Heart left ventricle (tissue), 13 donors: ENCODE measurements at regions not wholly inside any gene's neighbourhood (a gene's known extent, or its start where the extent isn't known, plus 50 kb on each side); places are given as distances from the start of the nearest gene placed in this dataset.

Experiments used
- POLR2A ChIP-seq, 2 donors: fragments of 450-650 bp; IDR thresholded peaks; one replicate each; pipeline ENCODE4 v1.6.1; 2017; ENCODE audit warnings: antibody characterized with exemption in 2 of 2, mild to moderate bottlenecking in 2 of 2, moderate library complexity in 2 of 2
- TF ChIP-seq, protein P1 (sequence below), 12 donors: fragments of 200-600 bp; sonication (generic) in 4 of 12; IDR thresholded peaks; one replicate each; pipeline versions ENCODE4 v1.5.0 to v1.8.0; 2018 to 2022; ENCODE audit warnings: antibody characterized with exemption in 12 of 12, mild to moderate bottlenecking in 5 of 12
- donor health status: ischemic (EF 13 %, LVEDD 7.1; RV severe dilation, severe dysfunction).
- donor health status: DM: no; HTN: yes; CAD: no.
- donor health status: DM: no; HTN: no; CAD: no.
- donor health status: ischemic (EF 25% LVEDD 6.9; RV normal size, moderate dysfunction).
- donor health status: ischemic (EF 25% LVEDD 5.7; RV mildly dilated, moderate dysfunction).
- donor health status: ischemic (EF 35%, LVEDD 5.7; RV mildly dilated, moderate dysfunction).
- donor health status: nonischemic (EF 11% LVEDD 7.7; RV severe dilation, severe dysfunction).
- donor health status: DM: yes; HTN: yes; CAD: no.
- donor health status: PGD.
- donor health status: ischemic (EF 29% LVEDD 5.4; RV normal size, mild dysfunction).
- donor health status: nonischemic (EF 23%, LVEDD 6.1; RV moderate dilation, normal function).

DNA sequence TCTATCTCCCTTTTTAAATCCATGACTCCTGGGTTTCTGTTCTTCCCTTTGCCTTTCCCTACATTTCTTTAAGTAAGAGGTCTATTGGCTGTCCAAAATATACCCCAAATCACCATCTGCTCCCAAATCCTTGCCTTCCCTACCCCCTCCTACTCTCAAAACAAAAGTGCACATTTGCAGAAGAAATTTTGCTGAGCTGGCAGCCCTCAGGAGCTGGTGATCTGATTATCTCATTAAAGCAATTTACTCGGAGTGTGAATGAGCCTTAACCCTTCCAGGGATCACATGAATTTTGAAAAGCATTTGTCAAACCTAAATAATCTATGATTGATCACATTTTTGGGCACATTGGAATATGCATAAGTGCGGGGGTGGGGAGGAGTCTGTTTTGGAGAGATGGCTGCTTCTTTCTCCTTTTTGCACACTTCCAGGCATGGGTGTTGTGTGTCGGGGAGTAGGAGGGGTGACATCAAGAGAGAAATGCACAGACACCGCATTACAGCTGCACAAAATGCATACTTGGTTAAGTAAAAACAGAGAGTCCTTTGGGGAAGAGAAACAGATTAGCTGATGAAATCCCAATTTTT, 892.6 kb downstream of the TUSC7 start:
- TF ChIP-seq, protein P1, sequence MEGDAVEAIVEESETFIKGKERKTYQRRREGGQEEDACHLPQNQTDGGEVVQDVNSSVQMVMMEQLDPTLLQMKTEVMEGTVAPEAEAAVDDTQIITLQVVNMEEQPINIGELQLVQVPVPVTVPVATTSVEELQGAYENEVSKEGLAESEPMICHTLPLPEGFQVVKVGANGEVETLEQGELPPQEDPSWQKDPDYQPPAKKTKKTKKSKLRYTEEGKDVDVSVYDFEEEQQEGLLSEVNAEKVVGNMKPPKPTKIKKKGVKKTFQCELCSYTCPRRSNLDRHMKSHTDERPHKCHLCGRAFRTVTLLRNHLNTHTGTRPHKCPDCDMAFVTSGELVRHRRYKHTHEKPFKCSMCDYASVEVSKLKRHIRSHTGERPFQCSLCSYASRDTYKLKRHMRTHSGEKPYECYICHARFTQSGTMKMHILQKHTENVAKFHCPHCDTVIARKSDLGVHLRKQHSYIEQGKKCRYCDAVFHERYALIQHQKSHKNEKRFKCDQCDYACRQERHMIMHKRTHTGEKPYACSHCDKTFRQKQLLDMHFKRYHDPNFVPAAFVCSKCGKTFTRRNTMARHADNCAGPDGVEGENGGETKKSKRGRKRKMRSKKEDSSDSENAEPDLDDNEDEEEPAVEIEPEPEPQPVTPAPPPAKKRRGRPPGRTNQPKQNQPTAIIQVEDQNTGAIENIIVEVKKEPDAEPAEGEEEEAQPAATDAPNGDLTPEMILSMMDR (IDR thresholded peaks at IDR 0.05): no peak
- TF ChIP-seq POLR2A (IDR thresholded peaks at IDR 0.05): no peak
